Glutamatergic neuron (in vitro differentiated cells): ENCODE measurements at regions not wholly inside any gene's neighbourhood (a gene's known extent, or its start where the extent isn't known, plus 50 kb on each side); places are given as distances from the start of the nearest gene placed in this dataset.

Experiments
- DNase-seq: peaks from one replicate; pipeline ENCODE4 v3.0.0; 2022
- H3K27ac Mint-ChIP-seq: one replicate; pipeline ENCODE4 v1.8.0; 2020; ENCODE audit warnings: mild to moderate bottlenecking, mixed read lengths, inconsistent platforms; ENCODE audit not compliant: unreplicated experiment
- H3K27me3 Mint-ChIP-seq: one replicate; pipeline ENCODE4 v1.8.0; 2020; ENCODE audit warnings: mild to moderate bottlenecking, moderate library complexity, mixed read lengths, inconsistent platforms; ENCODE audit not compliant: unreplicated experiment
- H3K36me3 Mint-ChIP-seq: one replicate; pipeline ENCODE4 v1.8.0; 2020; ENCODE audit warnings: mild to moderate bottlenecking, mixed read lengths, inconsistent platforms; ENCODE audit not compliant: unreplicated experiment
- H3K4me1 Mint-ChIP-seq: one replicate; pipeline ENCODE4 v1.8.0; 2020; ENCODE audit warnings: mild to moderate bottlenecking, low read depth, mixed read lengths, inconsistent platforms; ENCODE audit not compliant: unreplicated experiment
- H3K4me3 Mint-ChIP-seq: one replicate; pipeline ENCODE4 v1.8.0; 2020; ENCODE audit warnings: mild to moderate bottlenecking, mixed read lengths, inconsistent platforms; ENCODE audit not compliant: unreplicated experiment
- H3K9me3 Mint-ChIP-seq: one replicate; pipeline ENCODE4 v1.8.0; 2020; ENCODE audit warnings: mild to moderate bottlenecking, moderate library complexity, mixed read lengths, inconsistent platforms; ENCODE audit not compliant: unreplicated experiment
- TF ChIP-seq, protein P1 (sequence below): fragments of 200-600 bp; sonication (generic); IDR thresholded peaks from one replicate; pipeline ENCODE4 v1.5.0; 2021; ENCODE audit not compliant: partially characterized antibody, unreplicated experiment

DNA sequence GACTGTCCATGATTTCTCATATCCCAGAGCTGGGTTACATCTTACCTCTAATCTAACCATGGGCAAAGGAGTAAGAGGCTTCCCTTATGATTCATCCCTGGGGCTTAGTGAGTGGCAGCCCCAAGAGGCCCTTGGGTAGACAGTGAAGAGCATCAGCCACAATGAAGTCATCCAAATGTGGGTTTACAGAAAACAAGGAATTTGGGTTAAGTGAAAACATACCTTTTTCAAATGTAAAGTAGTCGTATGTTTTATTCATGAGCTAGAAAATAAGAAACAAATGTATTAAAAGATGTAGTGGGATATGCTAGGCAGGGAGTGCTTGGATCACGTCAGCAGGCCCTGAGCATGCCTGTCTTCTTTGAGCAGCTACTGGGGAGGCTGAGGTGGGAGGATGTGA lies 54.0 kb upstream of the ELK3 start:
- H3K4me3 Mint-ChIP-seq, result no peak overlapping the region
- H3K36me3 Mint-ChIP-seq, result peaks cover 10% of the 10 kb centered on the region
- H3K9me3 Mint-ChIP-seq, result peaks cover 2% of the 10 kb centered on the region
- no peak for DNase-seq
- H3K27ac Mint-ChIP-seq, result no peak overlapping the region
- H3K27me3 Mint-ChIP-seq, result peaks cover 3% of the 10 kb centered on the region
- peaks cover 3% of the 10 kb centered on the region for H3K4me1 Mint-ChIP-seq
- TF ChIP-seq, protein P1, sequence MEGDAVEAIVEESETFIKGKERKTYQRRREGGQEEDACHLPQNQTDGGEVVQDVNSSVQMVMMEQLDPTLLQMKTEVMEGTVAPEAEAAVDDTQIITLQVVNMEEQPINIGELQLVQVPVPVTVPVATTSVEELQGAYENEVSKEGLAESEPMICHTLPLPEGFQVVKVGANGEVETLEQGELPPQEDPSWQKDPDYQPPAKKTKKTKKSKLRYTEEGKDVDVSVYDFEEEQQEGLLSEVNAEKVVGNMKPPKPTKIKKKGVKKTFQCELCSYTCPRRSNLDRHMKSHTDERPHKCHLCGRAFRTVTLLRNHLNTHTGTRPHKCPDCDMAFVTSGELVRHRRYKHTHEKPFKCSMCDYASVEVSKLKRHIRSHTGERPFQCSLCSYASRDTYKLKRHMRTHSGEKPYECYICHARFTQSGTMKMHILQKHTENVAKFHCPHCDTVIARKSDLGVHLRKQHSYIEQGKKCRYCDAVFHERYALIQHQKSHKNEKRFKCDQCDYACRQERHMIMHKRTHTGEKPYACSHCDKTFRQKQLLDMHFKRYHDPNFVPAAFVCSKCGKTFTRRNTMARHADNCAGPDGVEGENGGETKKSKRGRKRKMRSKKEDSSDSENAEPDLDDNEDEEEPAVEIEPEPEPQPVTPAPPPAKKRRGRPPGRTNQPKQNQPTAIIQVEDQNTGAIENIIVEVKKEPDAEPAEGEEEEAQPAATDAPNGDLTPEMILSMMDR, result no peak

DNA sequence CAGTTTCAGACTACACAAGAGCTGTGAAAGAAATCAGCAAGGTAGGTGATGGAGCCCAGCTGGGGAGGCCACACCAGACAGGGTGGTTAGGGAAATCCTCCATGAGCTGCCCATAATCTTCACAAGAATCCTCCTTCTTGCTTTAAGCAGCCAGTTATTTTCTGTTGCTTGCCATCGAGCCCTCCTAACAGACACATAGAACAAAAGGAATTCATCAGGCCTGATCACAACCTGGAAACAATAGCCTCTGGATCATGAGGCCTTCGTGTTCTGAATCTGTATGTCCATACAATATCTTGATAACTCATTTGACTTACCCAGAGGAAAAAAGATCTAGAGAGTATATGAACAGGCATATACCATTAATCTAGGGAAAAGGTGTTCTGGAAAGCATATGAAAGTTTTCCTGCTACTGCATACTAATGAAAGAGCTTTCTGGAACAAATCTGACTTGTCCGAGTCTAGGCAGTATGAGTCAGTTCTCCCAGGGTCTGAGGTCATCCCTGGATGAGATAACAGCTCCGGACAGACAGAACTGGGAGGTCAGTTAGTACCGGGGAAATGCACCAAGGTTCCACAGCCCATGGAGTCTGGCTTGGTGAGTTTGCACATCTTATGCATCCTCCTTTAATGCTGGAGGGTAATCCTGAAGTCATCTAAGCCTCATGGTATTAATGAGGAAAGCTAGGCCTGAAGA lies 52.8 kb upstream of the ELK3 start:
- Mint-ChIP-seq H3K9me3 (no peaks in the 10 kb centered on the region), H3K4me3 (no peak overlapping the region), H3K27ac (no peak overlapping the region), H3K27me3 (peaks cover 3% of the 10 kb centered on the region), H3K4me1 (peaks cover 3% of the 10 kb centered on the region), H3K36me3 (peaks cover 10% of the 10 kb centered on the region)
- no peak for DNase-seq
- TF ChIP-seq, protein P1, result no peak

DNA sequence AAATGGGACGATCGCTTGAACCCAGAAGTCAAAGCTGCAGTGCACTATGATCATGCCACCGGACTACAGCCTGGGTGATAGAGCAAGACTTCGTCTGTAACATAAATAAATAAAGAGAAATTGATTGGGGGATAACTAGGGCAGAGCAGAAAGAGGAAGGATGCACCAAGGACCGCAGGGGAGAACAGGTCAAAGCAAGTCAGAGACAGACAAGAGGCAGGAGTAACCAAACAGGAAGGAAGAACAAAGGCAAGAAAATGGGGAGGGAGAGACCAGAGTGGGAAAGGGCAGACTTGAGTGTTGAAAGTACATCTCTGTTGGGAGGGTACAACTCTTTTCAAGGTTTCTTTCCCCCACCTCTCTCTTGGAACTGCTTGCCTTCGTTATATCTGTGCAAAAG lies 50.8 kb upstream of the ELK3 start:
- H3K4me1 Mint-ChIP-seq, result peaks cover 3% of the 10 kb centered on the region
- TF ChIP-seq, protein P1, result no peak
- H3K27ac Mint-ChIP-seq, result no peak overlapping the region
- no peak overlapping the region for H3K4me3 Mint-ChIP-seq
- H3K36me3 Mint-ChIP-seq, result peaks cover 10% of the 10 kb centered on the region
- H3K9me3 Mint-ChIP-seq, result no peaks in the 10 kb centered on the region
- peaks cover 2% of the 10 kb centered on the region for H3K27me3 Mint-ChIP-seq
- no peak for DNase-seq

DNA sequence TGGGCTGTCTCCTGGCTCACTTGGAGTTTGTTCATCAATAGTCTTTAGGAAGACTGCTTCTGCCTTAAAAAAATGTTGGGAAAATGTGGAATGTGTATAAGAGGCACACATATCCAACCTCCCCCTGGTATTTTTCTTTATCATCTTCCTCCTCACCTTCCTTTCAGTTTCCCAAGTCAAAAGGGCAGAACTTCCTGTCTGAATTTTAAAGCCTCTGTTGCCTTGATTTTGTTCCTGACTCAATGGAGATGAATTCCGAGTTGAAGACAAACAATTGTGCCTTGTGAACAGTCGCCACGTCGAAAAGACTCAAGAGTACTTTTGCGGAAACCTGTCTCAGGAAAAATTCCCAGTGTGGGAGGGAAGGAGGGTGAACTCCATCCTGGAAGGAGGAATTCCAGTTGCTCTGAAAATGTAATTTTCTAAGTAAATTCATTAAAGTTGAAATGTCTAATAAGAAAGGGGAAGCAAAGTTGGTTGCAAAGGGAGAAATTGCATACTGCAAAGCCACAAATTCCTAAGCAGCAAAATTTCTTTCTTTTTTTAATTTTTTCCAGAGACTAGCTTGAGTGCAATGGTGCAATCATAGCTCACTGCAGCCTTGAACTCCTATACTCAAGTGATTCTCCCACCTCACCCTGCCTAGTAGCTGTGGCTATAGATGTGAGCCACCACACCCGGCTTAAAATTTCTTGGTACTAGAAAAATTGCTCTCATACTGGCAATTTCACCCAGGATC lies 50.2 kb upstream of the ELK3 start:
- TF ChIP-seq, protein P1, result no peak
- peaks cover 1% of the 10 kb centered on the region for H3K9me3 Mint-ChIP-seq
- H3K4me1 Mint-ChIP-seq, result peaks cover 3% of the 10 kb centered on the region
- peaks cover 2% of the 10 kb centered on the region for H3K27me3 Mint-ChIP-seq
- no peak overlapping the region for H3K4me3 Mint-ChIP-seq
- DNase-seq, result no peak
- no peak overlapping the region for H3K27ac Mint-ChIP-seq
- peaks cover 10% of the 10 kb centered on the region for H3K36me3 Mint-ChIP-seq
